ENCODE measurements at regions not wholly inside any gene's neighbourhood (a gene's known extent, or its start where the extent isn't known, plus 50 kb on each side); places are given as distances from the start of the nearest gene placed in this dataset.

- DNase-seq, result no peak
These were observed 419.9 kb downstream of the PTPRU start for GRCh38 chr1:29655945-29656850.

GRCh38 chr1:29655145-29655544 lies 418.8 kb downstream of the PTPRU start:
- DNase-seq, result no peak

GRCh38 chr1:29653886-29654450 lies 417.6 kb downstream of the PTPRU start:
- DNase-seq, result no peak

GRCh38 chr1:29653034-29653810 lies 416.9 kb downstream of the PTPRU start:
- DNase-seq, result no peak

GRCh38 chr1:29651684-29652665 lies 415.7 kb downstream of the PTPRU start:
- no peak for DNase-seq

GRCh38 chr1:29651246-29651645 lies 414.9 kb downstream of the PTPRU start:
- DNase-seq, result no peak

- DNase-seq, result no peak
These were observed 414.2 kb downstream of the PTPRU start for GRCh38 chr1:29650476-29650875.

- no peak for DNase-seq
These were observed 413.7 kb downstream of the PTPRU start for GRCh38 chr1:29650041-29650400.

GRCh38 chr1:29649189-29650040 lies 413.1 kb downstream of the PTPRU start:
- no peak for DNase-seq

GRCh38 chr1:29648798-29649188 lies 412.5 kb downstream of the PTPRU start:
- no peak for DNase-seq

GRCh38 chr1:29648026-29648425 lies 411.7 kb downstream of the PTPRU start:
- DNase-seq, result no peak

- DNase-seq, result no peak
These were observed 411.3 kb downstream of the PTPRU start for GRCh38 chr1:29647581-29647980.

- DNase-seq, result no peak
These were observed 409.9 kb downstream of the PTPRU start for GRCh38 chr1:29646161-29646775.

GRCh38 chr1:29645586-29645985 lies 409.3 kb downstream of the PTPRU start:
- no peak for DNase-seq

- DNase-seq, result no peak
These were observed 408.5 kb downstream of the PTPRU start for GRCh38 chr1:29644812-29645211.

GRCh38 chr1:29643838-29644440 lies 407.6 kb downstream of the PTPRU start:
- no peak for DNase-seq

- DNase-seq, result no peak
These were observed 407.0 kb downstream of the PTPRU start for GRCh38 chr1:29643281-29643680.

GRCh38 chr1:29642519-29642918 lies 406.2 kb downstream of the PTPRU start:
- DNase-seq, result no peak

- no peak for DNase-seq
These were observed 405.6 kb downstream of the PTPRU start for GRCh38 chr1:29641921-29642320.

- no peak for DNase-seq
These were observed 404.1 kb downstream of the PTPRU start for GRCh38 chr1:29640428-29640785.

All from NCI-H446 treated with DMSO at 0.1 percent for 48 hours (cell line).